Fibroblast of the aortic adventitia (primary cell): ENCODE measurements at regions not wholly inside any gene's neighbourhood (a gene's known extent, or its start where the extent isn't known, plus 50 kb on each side); places are given as distances from the start of the nearest gene placed in this dataset.

Source experiments
- DNase-seq: peaks from one replicate; pipeline ENCODE4 v3.0.0-alpha.2; 2010; ENCODE audit warnings: low read depth
- H3K4me3 ChIP-seq: 2 replicates; pipeline ENCODE4 v1.5.1; 2011; ENCODE audit warnings: low read depth, mild to moderate bottlenecking, control low read depth, low read length, moderate library complexity
- TF ChIP-seq, protein P1 (sequence below): IDR thresholded peaks from 2 replicates; pipeline ENCODE4 v1.5.1; 2011; ENCODE audit warnings: mild to moderate bottlenecking, low read length, control low read depth, inconsistent platforms; ENCODE audit not compliant: insufficient read depth

DNA sequence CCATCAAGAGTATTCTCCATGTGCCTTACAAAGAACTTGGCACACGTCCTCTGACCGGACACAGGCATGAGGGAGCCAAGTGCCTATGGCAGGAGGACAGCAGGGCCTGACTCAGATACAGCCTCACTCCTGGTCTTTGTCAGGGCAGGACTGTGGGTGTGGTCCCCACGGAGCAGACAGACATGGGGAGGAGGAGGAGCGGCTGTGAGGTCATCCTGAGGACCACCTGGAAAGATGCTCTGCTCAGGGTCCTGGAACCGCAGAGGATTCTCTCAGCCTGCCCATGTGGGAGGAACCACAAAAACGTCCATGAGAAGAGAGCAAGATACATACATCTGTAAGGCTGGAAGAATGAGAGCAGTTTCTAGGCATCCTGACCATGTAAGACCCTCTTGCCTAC is 576.3 kb downstream of the BRD1 start:
- H3K4me3 ChIP-seq: no peak overlapping the region
- DNase-seq: no peak
- TF ChIP-seq, protein P1, sequence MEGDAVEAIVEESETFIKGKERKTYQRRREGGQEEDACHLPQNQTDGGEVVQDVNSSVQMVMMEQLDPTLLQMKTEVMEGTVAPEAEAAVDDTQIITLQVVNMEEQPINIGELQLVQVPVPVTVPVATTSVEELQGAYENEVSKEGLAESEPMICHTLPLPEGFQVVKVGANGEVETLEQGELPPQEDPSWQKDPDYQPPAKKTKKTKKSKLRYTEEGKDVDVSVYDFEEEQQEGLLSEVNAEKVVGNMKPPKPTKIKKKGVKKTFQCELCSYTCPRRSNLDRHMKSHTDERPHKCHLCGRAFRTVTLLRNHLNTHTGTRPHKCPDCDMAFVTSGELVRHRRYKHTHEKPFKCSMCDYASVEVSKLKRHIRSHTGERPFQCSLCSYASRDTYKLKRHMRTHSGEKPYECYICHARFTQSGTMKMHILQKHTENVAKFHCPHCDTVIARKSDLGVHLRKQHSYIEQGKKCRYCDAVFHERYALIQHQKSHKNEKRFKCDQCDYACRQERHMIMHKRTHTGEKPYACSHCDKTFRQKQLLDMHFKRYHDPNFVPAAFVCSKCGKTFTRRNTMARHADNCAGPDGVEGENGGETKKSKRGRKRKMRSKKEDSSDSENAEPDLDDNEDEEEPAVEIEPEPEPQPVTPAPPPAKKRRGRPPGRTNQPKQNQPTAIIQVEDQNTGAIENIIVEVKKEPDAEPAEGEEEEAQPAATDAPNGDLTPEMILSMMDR: no peak

DNA sequence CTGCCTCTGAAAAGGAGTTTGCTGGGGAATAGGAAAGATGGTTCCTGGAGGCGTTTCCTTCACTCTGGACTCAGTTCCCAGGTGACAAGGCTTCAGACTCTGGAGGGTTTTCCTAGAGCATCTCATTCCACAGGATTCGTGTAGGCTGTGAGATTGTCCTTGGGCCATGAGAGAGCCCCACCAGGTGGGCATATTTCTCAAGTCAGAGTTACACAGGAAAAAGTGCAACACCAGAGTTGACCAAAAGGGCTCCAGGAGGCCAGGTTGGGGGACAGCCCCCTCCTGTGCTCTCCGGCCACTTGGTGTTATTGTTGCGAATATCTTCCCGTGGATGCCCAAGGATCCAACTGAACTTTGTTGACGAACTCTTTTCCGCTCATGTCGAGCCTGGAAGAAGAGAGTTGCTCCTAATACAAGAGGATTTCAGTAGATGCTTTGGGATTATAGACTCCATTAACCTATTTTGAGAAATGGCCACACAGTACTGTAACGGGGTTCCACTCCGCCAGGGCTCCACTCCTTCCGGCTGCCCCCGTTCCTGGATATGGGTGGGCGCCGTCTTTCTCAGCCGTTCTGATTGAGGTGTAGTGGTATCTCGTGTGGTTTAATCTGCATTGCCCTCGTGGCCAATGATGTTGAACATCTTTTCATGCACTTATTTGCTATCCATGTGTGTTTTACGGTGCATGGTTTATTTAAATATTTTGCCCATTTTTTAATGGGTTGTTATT is 580.3 kb downstream of the BRD1 start:
- TF ChIP-seq, protein P1: no peak
- H3K4me3 ChIP-seq: no peak overlapping the region
- DNase-seq: no peak

- no peak overlapping the region for H3K4me3 ChIP-seq
- TF ChIP-seq, protein P1: no peak
- no peak for DNase-seq
Measured at GRCh38 chr22:49244466-49245420, 582.9 kb downstream of the BRD1 start.

- no peak overlapping the region for H3K4me3 ChIP-seq
- TF ChIP-seq, protein P1: no peak
- DNase-seq: no peak
Measured at GRCh38 chr22:49243965-49244364, 583.7 kb downstream of the BRD1 start.

DNA sequence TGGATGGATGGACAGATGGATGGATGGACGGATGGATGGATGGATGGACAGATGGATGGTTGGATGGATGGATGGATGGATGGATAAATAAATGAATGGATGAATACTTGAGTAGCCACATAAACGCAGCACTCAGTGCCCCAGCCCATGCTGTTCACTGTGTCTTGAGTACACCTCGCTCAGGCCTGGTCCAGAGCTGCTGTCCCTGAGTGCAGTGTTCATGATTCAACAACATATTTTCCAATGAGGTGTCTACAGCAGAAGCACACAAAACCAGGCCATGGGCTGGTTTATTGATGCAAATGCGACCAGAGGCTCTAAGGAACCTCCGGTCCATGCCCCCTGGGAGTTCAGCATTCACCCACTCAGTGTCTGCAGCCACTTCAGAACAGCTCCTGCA is 584.3 kb downstream of the BRD1 start:
- no peak overlapping the region for H3K4me3 ChIP-seq
- TF ChIP-seq, protein P1: no peak
- DNase-seq: no peak

- no peak overlapping the region for H3K4me3 ChIP-seq
- TF ChIP-seq, protein P1: no peak
- no peak for DNase-seq
Measured at GRCh38 chr22:49242480-49242879, 585.2 kb downstream of the BRD1 start.
